Tibial nerve (tissue), 4 donors: ENCODE measurements at regions not wholly inside any gene's neighbourhood (a gene's known extent, or its start where the extent isn't known, plus 50 kb on each side); places are given as distances from the start of the nearest gene placed in this dataset.

ENCODE experiments used
- DNase-seq, 2 donors: peaks; one replicate each; pipeline ENCODE4 v3.0.0-alpha.2; 2019; ENCODE audit warnings: low spot score in 2 of 2
- H3K27ac ChIP-seq, 4 donors: fragments of 200-600 bp; sonication (generic) in 3 of 4; one replicate each; pipeline ENCODE4 v1.5.1; 2017 to 2019; ENCODE audit warnings: mild to moderate bottlenecking in 1 of 4
- H3K27me3 ChIP-seq, 2 donors: fragments of 200-600 bp; sonication (generic) in 1 of 2; one replicate each; pipeline versions ENCODE4 v1.5.1 to v1.6.0; 2017 to 2019
- H3K36me3 ChIP-seq, 3 donors: fragments of 200-600 bp; sonication (generic); one replicate each; pipeline ENCODE4 v1.5.1; 2018 to 2019
- H3K4me1 ChIP-seq, 4 donors: fragments of 200-600 bp; sonication (generic) in 3 of 4; one replicate each; pipeline ENCODE4 v1.5.1; 2017 to 2019
- H3K4me3 ChIP-seq, 4 donors: fragments of 200-600 bp; sonication (generic) in 3 of 4; one replicate each; pipeline ENCODE4 v1.5.1; 2017 to 2019; ENCODE audit warnings: mild to moderate bottlenecking in 1 of 4, moderate library complexity in 1 of 4
- H3K9me3 ChIP-seq, 4 donors: fragments of 200-600 bp; sonication (generic) in 3 of 4; one replicate each; pipeline ENCODE4 v1.5.1; 2017 to 2019
- CTCF ChIP-seq, 5 experiments: fragments of 200-600 bp in 3 of 5; fragments of 450-650 bp in 2 of 5; sonication (generic) in 3 of 5; IDR thresholded peaks; one replicate each; pipeline ENCODE4 v1.5.1; 2016 to 2019; ENCODE audit warnings: antibody characterized with exemption in 5 of 5, mild to moderate bottlenecking in 3 of 5, moderate library complexity in 2 of 5
- EP300 ChIP-seq, 2 donors: sonication (generic); formaldehyde crosslinking; IDR thresholded peaks; one replicate each; pipeline ENCODE4 v1.6.1; 2017; ENCODE audit warnings: antibody characterized with exemption in 2 of 2, mild to moderate bottlenecking in 1 of 2
- POLR2A ChIP-seq, 2 donors: fragments of 450-650 bp; IDR thresholded peaks; one replicate each; pipeline ENCODE4 v1.6.1; 2017; ENCODE audit warnings: antibody characterized with exemption in 2 of 2, mild to moderate bottlenecking in 2 of 2, moderate library complexity in 2 of 2
- WGBS, 2 donors: methylation state at CpG; one replicate each; pipeline ENCODE4 v1.1.5; 2018; 5-methylcytosine and 5-hydroxymethylcytosine counted together

GRCh38 chr18:78034755-78035154 lies 785.1 kb downstream of the GALR1 start:
- no peak for DNase-seq
- WGBS, 2 donors: 88 to 89% methylated on average over 6 of the region's 6 CpGs
- Histone ChIP-seq H3K9me3 (peaks cover 0 to 3% (median 0%) of the 10 kb centered on the region in 4 donors), H3K27me3 (no peaks in the 10 kb centered on the region), H3K36me3 (no peaks in the 10 kb centered on the region), H3K27ac (no peak overlapping the region), H3K4me3 (no peak overlapping the region), H3K4me1 (no peaks in the 10 kb centered on the region)
- no peak for TF ChIP-seq POLR2A (IDR thresholded peaks at IDR 0.05)
- TF ChIP-seq EP300 (IDR thresholded peaks at IDR 0.05): no peak
- no peak for TF ChIP-seq CTCF (IDR thresholded peaks at IDR 0.05)

GRCh38 chr18:78041218-78041617 lies 791.6 kb downstream of the GALR1 start:
- DNase-seq: no peak
- Histone ChIP-seq H3K27me3 (no peaks in the 10 kb centered on the region), H3K4me1 (no peaks in the 10 kb centered on the region), H3K27ac (no peak overlapping the region), H3K36me3 (no peaks in the 10 kb centered on the region), H3K4me3 (no peak overlapping the region), H3K9me3 (peaks cover 0 to 32% (median 3%) of the 10 kb centered on the region in 4 donors)
- no peak for TF ChIP-seq CTCF (IDR thresholded peaks at IDR 0.05)
- no peak for TF ChIP-seq EP300 (IDR thresholded peaks at IDR 0.05)
- TF ChIP-seq POLR2A (IDR thresholded peaks at IDR 0.05): no peak
- WGBS, 2 donors: 86 to 91% methylated on average over 1 of the region's 1 CpG

GRCh38 chr18:78046631-78047030 lies 797.0 kb downstream of the GALR1 start:
- Histone ChIP-seq H3K9me3 (peaks cover 0 to 11% (median under 1%) of the 10 kb centered on the region in 4 donors), H3K27ac (no peak overlapping the region), H3K36me3 (no peaks in the 10 kb centered on the region), H3K27me3 (no peaks in the 10 kb centered on the region), H3K4me3 (no peak overlapping the region), H3K4me1 (no peaks in the 10 kb centered on the region)
- WGBS, 2 donors: 62 to 68% methylated on average over 3 of the region's 3 CpGs
- DNase-seq: no peak
- no peak for TF ChIP-seq POLR2A (IDR thresholded peaks at IDR 0.05)
- TF ChIP-seq CTCF (IDR thresholded peaks at IDR 0.05): no peak
- TF ChIP-seq EP300 (IDR thresholded peaks at IDR 0.05): no peak

- H3K9me3 ChIP-seq: no peaks in the 10 kb centered on the region
- H3K4me1 ChIP-seq: no peaks in the 10 kb centered on the region
- WGBS, 2 donors: 86 to 93% methylated on average over 10 of the region's 10 CpGs
- H3K36me3 ChIP-seq: no peaks in the 10 kb centered on the region
- no peak overlapping the region for H3K27ac ChIP-seq
- H3K27me3 ChIP-seq: no peaks in the 10 kb centered on the region
- TF ChIP-seq CTCF (IDR thresholded peaks at IDR 0.05) (no peak), POLR2A (IDR thresholded peaks at IDR 0.05) (no peak)
- DNase-seq: no peak
- H3K4me3 ChIP-seq: no peak overlapping the region
Observed at GRCh38 chr18:78049281-78049680, 799.6 kb downstream of the GALR1 start.

- no peak for TF ChIP-seq POLR2A (IDR thresholded peaks at IDR 0.05)
- TF ChIP-seq CTCF (IDR thresholded peaks at IDR 0.05): no peak
- TF ChIP-seq EP300 (IDR thresholded peaks at IDR 0.05): no peak
- no peak for DNase-seq
- 85 to 89% methylated on average over 6 of the region's 6 CpGs for WGBS, 2 donors
- H3K36me3 ChIP-seq: no peaks in the 10 kb centered on the region
- no peak overlapping the region for H3K4me3 ChIP-seq
- no peaks in the 10 kb centered on the region for H3K4me1 ChIP-seq
- no peak overlapping the region for H3K27ac ChIP-seq
- peaks cover 0 to 4% (median 0%) of the 10 kb centered on the region in 4 donors for H3K9me3 ChIP-seq
- H3K27me3 ChIP-seq: no peaks in the 10 kb centered on the region
Observed at GRCh38 chr18:78054801-78055200, 805.2 kb downstream of the GALR1 start.
